HG03521 (cell line): ENCODE measurements at regions not wholly inside any gene's neighbourhood (a gene's known extent, or its start where the extent isn't known, plus 50 kb on each side); places are given as distances from the start of the nearest gene placed in this dataset.
"Not testable (repeated sequence)": the region's sequence is repeated elsewhere in the genome, so short reads cannot be mapped to it uniquely, and the experiment has no call there.

Source experiments
- ATAC-seq: cut with Tn5 transposase; IDR thresholded peaks from one replicate; pipeline ENCODE4 v1.9.1; 2021; ENCODE audit warnings: mild to moderate bottlenecking, moderate library complexity; ENCODE audit not compliant: unreplicated experiment

- no peak for ATAC-seq
Measured at GRCh38 chr9:15047028-15047551, 136.9 kb upstream of the FREM1 start.

GRCh38 chr9:15033316-15033715 lies 123.1 kb upstream of the FREM1 start:
- ATAC-seq = no peak

GRCh38 chr9:15032860-15033259 lies 122.6 kb upstream of the FREM1 start:
- no peak for ATAC-seq

- ATAC-seq = no peak
Measured at GRCh38 chr9:15021146-15021545, 110.9 kb upstream of the FREM1 start.

GRCh38 chr9:15018096-15018637 lies 107.9 kb upstream of the FREM1 start:
- no peak for ATAC-seq

GRCh38 chr9:15010581-15010980 lies 100.4 kb upstream of the FREM1 start:
- ATAC-seq = no peak

- ATAC-seq = no peak
Measured at GRCh38 chr9:15007698-15008097, 97.5 kb upstream of the FREM1 start.

- ATAC-seq = no peak
Measured at GRCh38 chr9:14994738-14995137, 84.5 kb upstream of the FREM1 start.

GRCh38 chr9:14993901-14994554 lies 83.8 kb upstream of the FREM1 start:
- no peak for ATAC-seq

GRCh38 chr9:14993061-14993800 lies 83.0 kb upstream of the FREM1 start:
- no peak for ATAC-seq

- ATAC-seq = no peak
Measured at GRCh38 chr9:14992516-14992915, 82.3 kb upstream of the FREM1 start.

- no peak for ATAC-seq
Measured at GRCh38 chr9:14992081-14992480, 81.9 kb upstream of the FREM1 start.

- ATAC-seq = not testable (repeated sequence)
Measured at GRCh38 chr9:14990647-14991046, 80.4 kb upstream of the FREM1 start.

- ATAC-seq = no peak
Measured at GRCh38 chr9:14989811-14990210, 79.6 kb upstream of the FREM1 start.

- ATAC-seq = not testable (repeated sequence)
Measured at GRCh38 chr9:14989336-14989735, 79.1 kb upstream of the FREM1 start.

GRCh38 chr9:14987858-14988257 lies 77.6 kb upstream of the FREM1 start:
- peak; percentile 54 for ATAC-seq

GRCh38 chr9:14985419-14985818 lies 75.2 kb upstream of the FREM1 start:
- no peak for ATAC-seq

GRCh38 chr9:14983599-14983998 lies 73.4 kb upstream of the FREM1 start:
- no peak for ATAC-seq

GRCh38 chr9:14981291-14981950 lies 71.2 kb upstream of the FREM1 start:
- no peak for ATAC-seq

- no peak for ATAC-seq
Measured at GRCh38 chr9:14978022-14979000, 68.1 kb upstream of the FREM1 start.
